Endothelial cell of umbilical vein (primary cell): ENCODE measurements at regions not wholly inside any gene's neighbourhood (a gene's known extent, or its start where the extent isn't known, plus 50 kb on each side); places are given as distances from the start of the nearest gene placed in this dataset.

Experiments used
- BruUV-seq: library from RNA; stranded (reverse); fragments of 400-500 nt; replicated peaks from 2 replicates; lab custom pipeline; 2021; lab: Mats Ljungman, UMichigan
- CTCF ChIA-PET: fragments of 300-600, 350-600 bp; sonication (Branson Sonifier 250); formaldehyde crosslinking; loops from one replicate; lab custom pipeline; 2021; ENCODE audit warnings: antibody characterized with exemption, inconsistent platforms; lab: Charles Lee
- POLR2A ChIA-PET: fragments of 300-600, 350-600 bp; sonication (Branson Sonifier 250); formaldehyde crosslinking; loops from one replicate; lab custom pipeline; 2021; ENCODE audit warnings: antibody characterized with exemption, inconsistent platforms; lab: Charles Lee
- DNase-seq: peaks from one replicate; pipeline ENCODE4 v3.0.0-alpha.2; 2011; ENCODE audit warnings: low read depth, low spot score
- FAIRE-seq: peaks from 2 replicates; lab custom pipeline; 2011; peaks lifted over from hg19 to GRCh38; lab: Jason Lieb, UNC
- H2AFZ ChIP-seq: 2 replicates; pipeline ENCODE4 v1.6.0; 2012; ENCODE audit warnings: low read depth, low read length, control low read depth, inconsistent platforms
- H3K27ac ChIP-seq: 2 replicates; pipeline ENCODE4 v1.5.1; 2011; ENCODE audit warnings: low read depth, mild to moderate bottlenecking, control low read depth, low read length, moderate library complexity; ENCODE audit not compliant: insufficient read depth
- H3K27me3 ChIP-seq, 2 experiments: 2 replicates each; pipeline versions ENCODE4 v1.6.0 to v1.6.1; 2011; ENCODE audit warnings: low read length in 2 of 2, mixed read lengths in 1 of 2; ENCODE audit not compliant: control insufficient read depth in 2 of 2, insufficient read depth in 2 of 2
- H3K36me3 ChIP-seq, 2 experiments: 2 replicates in 1 of 2; 3 replicates in 1 of 2; pipeline ENCODE4 v1.5.1; 2011; ENCODE audit warnings: low read length in 2 of 2, mild to moderate bottlenecking in 1 of 2, moderate library complexity in 1 of 2; ENCODE audit not compliant: control insufficient read depth in 2 of 2, insufficient read depth in 2 of 2; ENCODE audit errors: extremely low read depth in 1 of 2
- H3K4me1 ChIP-seq: 3 replicates; pipeline ENCODE4 v1.5.1; 2011; ENCODE audit warnings: mild to moderate bottlenecking, low read length; ENCODE audit not compliant: control insufficient read depth, insufficient read depth; ENCODE audit errors: extremely low read depth
- H3K4me2 ChIP-seq: 2 replicates; pipeline ENCODE4 v1.6.1; 2011; ENCODE audit warnings: low read length, control low read depth, mixed read lengths; ENCODE audit not compliant: insufficient read depth
- H3K4me3 ChIP-seq, 3 experiments: fragments of 200-600 bp in 1 of 3; sonication (generic), shearing (Covaris generic) in 1 of 3; replicated peaks in 1 of 3; 2 replicates each; pipeline ENCODE4 v1.5.1; 2011 to 2016; ENCODE audit warnings: control low read depth in 3 of 3, low read length in 3 of 3, mild to moderate bottlenecking in 2 of 3, inconsistent platforms in 1 of 3, low read depth in 1 of 3, moderate library complexity in 1 of 3; ENCODE audit not compliant: insufficient read depth in 1 of 3
- H3K79me2 ChIP-seq: 2 replicates; pipeline ENCODE4 v1.6.0; 2012; ENCODE audit warnings: low read length, inconsistent platforms; ENCODE audit not compliant: control insufficient read depth, insufficient read depth
- H3K9ac ChIP-seq: replicated peaks from 2 replicates; pipeline ENCODE3; 2011; ENCODE audit warnings: low read length, control low read depth; ENCODE audit not compliant: insufficient read depth; ENCODE audit errors: extremely low read depth
- H3K9me1 ChIP-seq: replicated peaks from 3 replicates; pipeline ENCODE4 v1.6.0; 2011; ENCODE audit warnings: mild to moderate bottlenecking, low read length; ENCODE audit not compliant: control insufficient read depth, insufficient read depth; ENCODE audit errors: extremely low read depth
- H3K9me3 ChIP-seq: replicated peaks from 2 replicates; pipeline ENCODE4 v1.5.1; 2012; ENCODE audit warnings: low read length, inconsistent platforms; ENCODE audit not compliant: control insufficient read depth, insufficient read depth
- H4K20me1 ChIP-seq: replicated peaks from 2 replicates; pipeline ENCODE3; 2011; ENCODE audit warnings: mild to moderate bottlenecking, low read length; ENCODE audit not compliant: control insufficient read depth, insufficient read depth; ENCODE audit errors: extremely low read depth
- EZH2 ChIP-seq: IDR thresholded peaks from 2 replicates; pipeline ENCODE4 v1.6.1; 2012; ENCODE audit warnings: borderline replicate concordance, low read depth, mild to moderate bottlenecking, moderate library complexity, low read length, inconsistent platforms; ENCODE audit not compliant: severe bottlenecking
- FOS ChIP-seq: IDR thresholded peaks from 2 replicates; pipeline ENCODE4 v1.6.1; 2011; ENCODE audit warnings: mild to moderate bottlenecking, low read length, moderate library complexity, borderline replicate concordance; ENCODE audit not compliant: insufficient read depth
- GATA2 ChIP-seq: IDR thresholded peaks from 2 replicates; pipeline ENCODE4 v1.7.0; 2011; ENCODE audit warnings: low read depth, mild to moderate bottlenecking, moderate library complexity, mixed read lengths, low read length; ENCODE audit not compliant: insufficient read length, insufficient read depth
- JUN ChIP-seq: IDR thresholded peaks from 2 replicates; pipeline ENCODE4 v1.6.1; 2011; ENCODE audit warnings: borderline replicate concordance, low read depth; ENCODE audit not compliant: insufficient read length, insufficient read depth
- MYC ChIP-seq: IDR thresholded peaks from one replicate; pipeline ENCODE4 v1.6.1; 2011; ENCODE audit warnings: mild to moderate bottlenecking, low read depth, low read length
- POLR2A ChIP-seq: IDR thresholded peaks from 2 replicates; pipeline ENCODE4 v1.6.1; 2012; ENCODE audit warnings: low read depth, mild to moderate bottlenecking, control low read depth, low read length
- POLR2AphosphoS5 ChIP-seq: IDR thresholded peaks from 2 replicates; pipeline ENCODE4 v1.6.1; 2012; ENCODE audit warnings: low read depth, mild to moderate bottlenecking, control low read depth, low read length, moderate library complexity; ENCODE audit not compliant: insufficient read depth
- dilution Hi-C: fragments of 300-500 bp; cut with MboI; formaldehyde crosslinking; loops from one replicate; pipeline ENCODE4 v1.15.0; 2019; ENCODE audit warnings: low sequenced_read_pairs; ENCODE audit not compliant: extremely low pct_ligation_motif_present
- intact Hi-C: fragments of 100-400 bp; cut with micrococcal nuclease; formaldehyde crosslinking; loops from one replicate; pipeline ENCODE4 v1.10.0; 2022
- TF ChIP-seq, protein P1 (sequence below), 2 donors: IDR thresholded peaks; 1 replicate in 1 of 2; 2 replicates in 1 of 2; pipeline ENCODE4 v1.5.1; 2011; ENCODE audit warnings: low read length in 2 of 2, mild to moderate bottlenecking in 2 of 2, moderate library complexity in 2 of 2, control low read depth in 1 of 2, inconsistent platforms in 1 of 2, low read depth in 1 of 2; ENCODE audit not compliant: insufficient read depth in 1 of 2; ENCODE audit errors: extremely low read depth in 1 of 2
- TF ChIP-seq, protein P2 (sequence below): IDR thresholded peaks from 2 replicates; pipeline ENCODE4 v1.6.1; 2011; ENCODE audit not compliant: insufficient read depth, insufficient read length

DNA sequence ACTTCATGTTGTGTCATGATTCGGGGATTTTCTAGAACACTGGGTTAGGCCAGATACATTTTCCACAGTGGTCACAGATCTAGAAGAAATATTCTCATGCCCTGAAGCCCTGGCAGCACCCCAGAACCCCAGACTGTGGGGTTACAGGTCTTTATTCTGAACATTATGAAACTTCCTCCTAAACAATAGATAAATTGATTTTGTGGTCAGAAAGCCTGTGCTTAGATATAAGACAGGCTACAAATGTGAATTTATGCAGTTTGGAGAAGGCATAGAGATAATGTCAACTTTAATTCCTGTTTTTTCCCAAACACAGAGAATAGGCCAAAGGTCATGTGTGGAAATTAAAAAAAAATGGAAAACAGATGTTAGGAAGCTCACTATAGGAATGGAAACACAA is 492.9 kb downstream of the SPRY1 start:
- H3K9me1 ChIP-seq, result no peaks in the 10 kb centered on the region
- no peak overlapping the region for H3K4me2 ChIP-seq
- no peaks in the 10 kb centered on the region for H4K20me1 ChIP-seq
- no peak overlapping the region for H3K9ac ChIP-seq
- ChIA-PET CTCF (no interaction called here), POLR2A (no interaction called here)
- BruUV-seq, result no TSS peak
- DNase-seq (peak; percentile 66), FAIRE-seq (no peak)
- no peaks in the 10 kb centered on the region for H3K9me3 ChIP-seq
- no peak overlapping the region for H3K4me3 ChIP-seq
- H3K36me3 ChIP-seq, result no peaks in the 10 kb centered on the region
- intact Hi-C loops (no loop called here), dilution Hi-C loops (no loop called here)
- H3K27me3 ChIP-seq, result no peaks in the 10 kb centered on the region
- H3K79me2 ChIP-seq, result no peaks in the 10 kb centered on the region
- H3K4me1 ChIP-seq, result peaks cover 34% of the 10 kb centered on the region
- TF ChIP-seq FOS, result no peak
- no peak overlapping the region for H3K27ac ChIP-seq
- peak overlapping the region; percentile 33 for H2AFZ ChIP-seq

DNA sequence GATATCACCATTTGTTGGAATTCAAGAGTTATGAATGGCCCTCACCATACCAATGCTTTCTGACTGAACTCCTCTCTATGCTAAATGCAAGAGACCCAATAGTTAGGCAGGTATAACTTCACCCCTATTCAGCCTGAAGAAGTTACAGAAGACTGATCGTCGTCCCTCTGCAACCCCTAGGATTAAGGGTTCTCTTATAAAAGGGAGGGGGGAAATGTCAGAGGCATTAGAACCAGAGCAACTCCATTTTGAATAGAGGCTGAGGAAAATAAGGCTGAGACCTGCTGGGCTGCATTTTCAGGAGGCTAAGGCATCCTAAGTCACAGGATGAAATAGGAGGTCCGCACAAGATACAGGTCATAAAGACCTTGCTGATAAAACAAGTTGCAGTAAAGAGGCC is 494.3 kb downstream of the SPRY1 start:
- TF ChIP-seq JUN (no peak), MYC (no peak), GATA2 (no peak), EZH2 (no peak), FOS (no peak), POLR2A (no peak), POLR2AphosphoS5 (no peak)
- TF ChIP-seq, protein P1, sequence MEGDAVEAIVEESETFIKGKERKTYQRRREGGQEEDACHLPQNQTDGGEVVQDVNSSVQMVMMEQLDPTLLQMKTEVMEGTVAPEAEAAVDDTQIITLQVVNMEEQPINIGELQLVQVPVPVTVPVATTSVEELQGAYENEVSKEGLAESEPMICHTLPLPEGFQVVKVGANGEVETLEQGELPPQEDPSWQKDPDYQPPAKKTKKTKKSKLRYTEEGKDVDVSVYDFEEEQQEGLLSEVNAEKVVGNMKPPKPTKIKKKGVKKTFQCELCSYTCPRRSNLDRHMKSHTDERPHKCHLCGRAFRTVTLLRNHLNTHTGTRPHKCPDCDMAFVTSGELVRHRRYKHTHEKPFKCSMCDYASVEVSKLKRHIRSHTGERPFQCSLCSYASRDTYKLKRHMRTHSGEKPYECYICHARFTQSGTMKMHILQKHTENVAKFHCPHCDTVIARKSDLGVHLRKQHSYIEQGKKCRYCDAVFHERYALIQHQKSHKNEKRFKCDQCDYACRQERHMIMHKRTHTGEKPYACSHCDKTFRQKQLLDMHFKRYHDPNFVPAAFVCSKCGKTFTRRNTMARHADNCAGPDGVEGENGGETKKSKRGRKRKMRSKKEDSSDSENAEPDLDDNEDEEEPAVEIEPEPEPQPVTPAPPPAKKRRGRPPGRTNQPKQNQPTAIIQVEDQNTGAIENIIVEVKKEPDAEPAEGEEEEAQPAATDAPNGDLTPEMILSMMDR (IDR thresholded peaks at IDR 0.05; ENCODE audit: extremely low read depth in 1 of 2, insufficient read depth in 1 of 2, low read depth in 1 of 2, low read length in 2 of 2), result no peak
- TF ChIP-seq, protein P2, sequence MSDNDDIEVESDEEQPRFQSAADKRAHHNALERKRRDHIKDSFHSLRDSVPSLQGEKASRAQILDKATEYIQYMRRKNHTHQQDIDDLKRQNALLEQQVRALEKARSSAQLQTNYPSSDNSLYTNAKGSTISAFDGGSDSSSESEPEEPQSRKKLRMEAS, result no peak
- no peak overlapping the region for H3K4me2 ChIP-seq
- H3K9me1 ChIP-seq, result no peaks in the 10 kb centered on the region
- ChIA-PET CTCF (no interaction called here), POLR2A (no interaction called here)
- H4K20me1 ChIP-seq, result no peaks in the 10 kb centered on the region
- no TSS peak for BruUV-seq
- FAIRE-seq (no peak), DNase-seq (no peak)
- H3K27me3 ChIP-seq, result no peaks in the 10 kb centered on the region
- H3K9ac ChIP-seq, result no peak overlapping the region
- intact Hi-C loops (loop anchor here (5.0 kb wide), 1 partner anchor 229 kb away; no protein-coding TSS in a partner anchor), dilution Hi-C loops (no loop called here)
- H3K9me3 ChIP-seq, result no peaks in the 10 kb centered on the region
- no peak overlapping the region for H3K4me3 ChIP-seq
- no peak overlapping the region for H3K27ac ChIP-seq
- peaks cover 48% of the 10 kb centered on the region for H3K4me1 ChIP-seq
- H2AFZ ChIP-seq, result no peak overlapping the region
- no peaks in the 10 kb centered on the region for H3K79me2 ChIP-seq
- H3K36me3 ChIP-seq, result no peaks in the 10 kb centered on the region
